K562 (cell line): ENCODE measurements at regions not wholly inside any gene's neighbourhood (a gene's known extent, or its start where the extent isn't known, plus 50 kb on each side); places are given as distances from the start of the nearest gene placed in this dataset.

Experiments used
- ATAC-seq: fragments of 200-7000 bp; cut with Tn5 transposase; 3 replicates; pipeline ENCODE4 v1.9.1; 2020; ENCODE audit warnings: moderate library complexity
- BruUV-seq: library from RNA; stranded (reverse); fragments of 400-500 nt; replicated peaks from 2 replicates; lab custom pipeline; 2021; lab: Mats Ljungman, UMichigan
- CTCF ChIA-PET: fragments of 300-600 bp; formaldehyde crosslinking; extraction: SDS; loops from one replicate; lab custom pipeline; 2021; ENCODE audit warnings: low intra/inter-chr PET ratio; lab: Yijun Ruan, JAX
- POLR2A ChIA-PET: fragments of 300-600, 350-650 bp; sonication (Branson Sonifier 250); formaldehyde crosslinking; extraction: SDS; loops from one replicate; lab custom pipeline; 2021; ENCODE audit warnings: antibody characterized with exemption, inconsistent platforms; lab: Yijun Ruan, JAX
- DNase-seq, 4 experiments: peaks; one replicate each; pipeline versions ENCODE4 v3.0.0 to v3.0.0-alpha.2; 2011 to 2018; ENCODE audit warnings: low spot score in 3 of 4, mixed read lengths in 3 of 4; ENCODE audit errors: extremely low read depth in 1 of 4
- FAIRE-seq: peaks from 2 replicates; lab custom pipeline; 2011; peaks lifted over from hg19 to GRCh38; lab: Jason Lieb, UNC
- H2AFZ ChIP-seq: 2 replicates; pipeline ENCODE4 v1.6.0; 2011; ENCODE audit warnings: low read depth, low read length, control low read depth, inconsistent platforms
- H3K27ac ChIP-seq: fragments of 200-600 bp; 3 replicates; pipeline ENCODE4 v1.8.0; 2011; ENCODE audit warnings: low read depth, mild to moderate bottlenecking, control low read depth, inconsistent platforms, low read length, moderate library complexity, mixed read lengths; ENCODE audit errors: extremely low read depth
- H3K27me3 ChIP-seq, 2 experiments: fragments of 300-600 bp in 1 of 2; 2 replicates in 1 of 2; 3 replicates in 1 of 2; pipeline versions ENCODE4 v1.6.0 to v1.8.0; 2011; ENCODE audit warnings: inconsistent platforms in 2 of 2, low read length in 2 of 2, mild to moderate bottlenecking in 1 of 2, mixed read lengths in 1 of 2, moderate library complexity in 1 of 2; ENCODE audit not compliant: control insufficient read depth in 2 of 2, insufficient read depth in 2 of 2
- H3K36me3 ChIP-seq: fragments of 300-600 bp; 3 replicates; pipeline ENCODE4 v1.8.0; 2011; ENCODE audit warnings: mild to moderate bottlenecking, low read length, inconsistent platforms; ENCODE audit not compliant: control insufficient read depth, insufficient read depth
- H3K4me1 ChIP-seq, 2 experiments: fragments of 200-600 bp in 1 of 2; replicated peaks in 1 of 2; 2 replicates in 1 of 2; 3 replicates in 1 of 2; pipeline versions ENCODE4 v1.5.1 to v1.8.0; 2011; ENCODE audit warnings: inconsistent platforms in 2 of 2, low read length in 2 of 2, mild to moderate bottlenecking in 1 of 2, mixed read lengths in 1 of 2, moderate library complexity in 1 of 2; ENCODE audit not compliant: control insufficient read depth in 2 of 2, insufficient read depth in 2 of 2
- H3K4me2 ChIP-seq: 2 replicates; pipeline ENCODE4 v1.6.1; 2011; ENCODE audit warnings: low read length, control low read depth, inconsistent platforms, mixed read lengths; ENCODE audit not compliant: insufficient read depth
- H3K4me3 ChIP-seq: fragments of 200-600 bp; sonication (generic), shearing (Covaris generic); 2 replicates; pipeline ENCODE4 v1.5.1; 2016; ENCODE audit warnings: control low read depth, inconsistent platforms
- H3K79me2 ChIP-seq: fragments of 200-600 bp; 3 replicates; pipeline ENCODE4 v1.8.0; 2011; ENCODE audit warnings: low read length, inconsistent platforms; ENCODE audit not compliant: control insufficient read depth, insufficient read depth
- H3K9ac ChIP-seq, 2 experiments: 2 replicates each; pipeline versions ENCODE4 v1.6.0 to v1.6.1; 2011; ENCODE audit warnings: low read depth in 2 of 2, low read length in 2 of 2, control low read depth in 1 of 2, inconsistent platforms in 1 of 2, mild to moderate bottlenecking in 1 of 2, mixed read lengths in 1 of 2; ENCODE audit not compliant: insufficient read depth in 1 of 2
- H3K9me1 ChIP-seq: one replicate; pipeline ENCODE4 v1.6.0; 2011; ENCODE audit warnings: inconsistent platforms, mild to moderate bottlenecking, low read length, moderate library complexity; ENCODE audit not compliant: control insufficient read depth, insufficient read depth
- H3K9me3 ChIP-seq: replicated peaks from 2 replicates; pipeline ENCODE4 v1.5.1; 2011; ENCODE audit warnings: low read depth, low read length, inconsistent platforms; ENCODE audit not compliant: control insufficient read depth, insufficient read depth
- H4K20me1 ChIP-seq: replicated peaks from 2 replicates; pipeline ENCODE4 v1.6.1; 2011; ENCODE audit warnings: low read length, inconsistent platforms, mixed read lengths; ENCODE audit not compliant: control insufficient read depth, insufficient read depth
- CEBPG ChIP-seq, 3 experiments: fragments of 200-800 bp in 1 of 3; sonication (Bioruptor generic) in 1 of 3; sonication (generic) in 1 of 3; formaldehyde crosslinking in 1 of 3; IDR thresholded peaks in 2 of 3; conservative IDR thresholded peaks in 1 of 3; 2 replicates each; pipeline versions ENCODE4 v1.6.1 to v1.8.0; 2016 to 2022; ENCODE audit warnings: missing compliant biosample characterization in 2 of 3, missing genetic modification characterization in 2 of 3, mild to moderate bottlenecking in 1 of 3, missing genetic modification reagents in 1 of 3
- WGBS: fragments of 100-300 bp; shearing (Covaris generic); methylation state at CpG from one replicate; pipeline ENCODE4 v1.1.6; 2016; ENCODE audit warnings: low coverage, mixed read lengths; ENCODE audit not compliant: insufficient coverage; ENCODE audit errors: missing lambda C conversion rate; 5-methylcytosine and 5-hydroxymethylcytosine counted together
- in situ Hi-C: fragments of 300-500 bp; cut with MboI; formaldehyde crosslinking; loops from 4 replicates; pipeline ENCODE4 v1.15.0; 2018; ENCODE audit warnings: inconsistent platforms, mixed read lengths
- intact Hi-C: fragments of 100-400 bp; cut with micrococcal nuclease; formaldehyde crosslinking; loops from 2 replicates; pipeline ENCODE4 v1.14.2; 2022
- TF ChIP-seq, protein P1 (sequence below): sonication (generic); formaldehyde crosslinking; IDR thresholded peaks from 2 replicates; pipeline ENCODE4 v1.8.0; 2022; ENCODE audit warnings: missing genetic modification reagents, mild to moderate bottlenecking, moderate library complexity, borderline replicate concordance
- TF ChIP-seq, protein P2 (sequence below): sonication (generic); formaldehyde crosslinking; IDR thresholded peaks from 2 replicates; pipeline ENCODE4 v1.8.1; 2023; ENCODE audit warnings: mild to moderate bottlenecking, missing genetic modification reagents, moderate library complexity

DNA sequence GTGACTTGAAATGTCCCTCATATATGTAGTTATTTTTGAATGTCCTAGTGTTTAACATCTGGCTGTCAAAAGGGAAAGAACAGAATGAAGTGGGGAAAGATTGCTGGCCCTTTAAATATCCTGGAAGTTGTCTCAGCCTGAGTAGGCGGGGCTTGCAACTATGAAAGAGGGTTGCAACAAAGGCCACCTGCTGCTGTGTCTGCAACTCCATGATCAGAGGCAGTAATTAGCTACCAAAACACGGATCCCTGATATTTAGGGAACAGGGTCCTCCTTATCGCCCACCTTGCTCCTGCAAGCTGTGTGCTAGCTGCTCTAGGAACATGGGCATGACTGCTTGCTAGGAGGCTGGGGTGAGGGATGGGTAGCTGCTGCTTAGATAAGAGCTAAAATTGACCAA, 100.2 kb upstream of the CFAP20DC start:
- Histone ChIP-seq H3K9me3 (no peaks in the 10 kb centered on the region), H3K27me3 (no peaks in the 10 kb centered on the region; a peak in 1 of 5 replicates), H3K36me3 (no peaks in the 10 kb centered on the region), H3K9ac (no peak overlapping the region), H3K79me2 (no peaks in the 10 kb centered on the region), H3K27ac (no peak overlapping the region), H3K4me1 (no peaks in the 10 kb centered on the region), H3K4me2 (no peak overlapping the region), H3K4me3 (no peak overlapping the region), H2AFZ (no peak overlapping the region), H3K9me1 (no peaks in the 10 kb centered on the region), H4K20me1 (no peaks in the 10 kb centered on the region)
- DNase-seq, result no peak
- ATAC-seq, result no peak
- CTCF ChIA-PET, result no interaction called here
- in situ Hi-C loops (no loop called here), intact Hi-C loops (no loop called here)
- POLR2A ChIA-PET, result no interaction called here
- WGBS, result 0% methylated on average over 3 of the region's 3 CpGs
- BruUV-seq, result no TSS peak
- TF ChIP-seq, protein P1, sequence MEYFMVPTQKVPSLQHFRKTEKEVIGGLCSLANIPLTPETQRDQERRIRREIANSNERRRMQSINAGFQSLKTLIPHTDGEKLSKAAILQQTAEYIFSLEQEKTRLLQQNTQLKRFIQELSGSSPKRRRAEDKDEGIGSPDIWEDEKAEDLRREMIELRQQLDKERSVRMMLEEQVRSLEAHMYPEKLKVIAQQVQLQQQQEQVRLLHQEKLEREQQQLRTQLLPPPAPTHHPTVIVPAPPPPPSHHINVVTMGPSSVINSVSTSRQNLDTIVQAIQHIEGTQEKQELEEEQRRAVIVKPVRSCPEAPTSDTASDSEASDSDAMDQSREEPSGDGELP, result no peak
- TF ChIP-seq, protein P2, sequence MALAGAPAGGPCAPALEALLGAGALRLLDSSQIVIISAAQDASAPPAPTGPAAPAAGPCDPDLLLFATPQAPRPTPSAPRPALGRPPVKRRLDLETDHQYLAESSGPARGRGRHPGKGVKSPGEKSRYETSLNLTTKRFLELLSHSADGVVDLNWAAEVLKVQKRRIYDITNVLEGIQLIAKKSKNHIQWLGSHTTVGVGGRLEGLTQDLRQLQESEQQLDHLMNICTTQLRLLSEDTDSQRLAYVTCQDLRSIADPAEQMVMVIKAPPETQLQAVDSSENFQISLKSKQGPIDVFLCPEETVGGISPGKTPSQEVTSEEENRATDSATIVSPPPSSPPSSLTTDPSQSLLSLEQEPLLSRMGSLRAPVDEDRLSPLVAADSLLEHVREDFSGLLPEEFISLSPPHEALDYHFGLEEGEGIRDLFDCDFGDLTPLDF, result no peak
- TF ChIP-seq CEBPG (CRISPR knock-in tag; IDR thresholded peaks at IDR 0.05), result no peak
- no peak for TF ChIP-seq CEBPG (tag; conservative IDR thresholded peaks at IDR 0.05 in 1 of 2, IDR thresholded peaks at IDR 0.05 in 1 of 2)
- FAIRE-seq, result no peak
